ENCODE measurements at regions not wholly inside any gene's neighbourhood (a gene's known extent, or its start where the extent isn't known, plus 50 kb on each side); places are given as distances from the start of the nearest gene placed in this dataset.

GRCh38 chr3:74442683-74443082 lies 171.8 kb downstream of the CNTN3 start:
- Histone ChIP-seq H3K27me3 (replicated peaks; ENCODE audit: insufficient read depth) (no peaks in the 10 kb centered on the region), H3K27ac (no peak overlapping the region), H3K36me3 (no peaks in the 10 kb centered on the region), H3K4me1 (ENCODE audit: control insufficient read depth in 1 of 2, low read depth in 2 of 2) (no peaks in the 10 kb centered on the region), H3K4me3 (no peak overlapping the region), H3K9me3 (no peaks in the 10 kb centered on the region)
- no peak for ATAC-seq (ENCODE audit: insufficient number of reproducible peaks, low FRiP score, low read depth)
- TF ChIP-seq CTCF (IDR thresholded peaks at IDR 0.05) = no peak
- no peak for DNase-seq (ENCODE audit: low spot score)

GRCh38 chr3:74442068-74442467 lies 172.4 kb downstream of the CNTN3 start:
- Histone ChIP-seq H3K27me3 (replicated peaks; ENCODE audit: insufficient read depth) (no peaks in the 10 kb centered on the region), H3K4me3 (no peak overlapping the region), H3K9me3 (no peaks in the 10 kb centered on the region), H3K4me1 (ENCODE audit: control insufficient read depth in 1 of 2, low read depth in 2 of 2) (no peaks in the 10 kb centered on the region), H3K36me3 (no peaks in the 10 kb centered on the region), H3K27ac (no peak overlapping the region)
- ATAC-seq (ENCODE audit: insufficient number of reproducible peaks, low FRiP score, low read depth) = no peak
- DNase-seq (ENCODE audit: low spot score) = no peak
- TF ChIP-seq CTCF (IDR thresholded peaks at IDR 0.05) = no peak

- Histone ChIP-seq H3K4me3 (no peak overlapping the region), H3K27me3 (replicated peaks; ENCODE audit: insufficient read depth) (no peaks in the 10 kb centered on the region), H3K4me1 (ENCODE audit: control insufficient read depth in 1 of 2, low read depth in 2 of 2) (no peaks in the 10 kb centered on the region), H3K36me3 (no peaks in the 10 kb centered on the region), H3K9me3 (no peaks in the 10 kb centered on the region), H3K27ac (no peak overlapping the region)
- TF ChIP-seq CTCF (IDR thresholded peaks at IDR 0.05) = no peak
- DNase-seq (ENCODE audit: low spot score) = no peak
- no peak for ATAC-seq (ENCODE audit: insufficient number of reproducible peaks, low FRiP score, low read depth)
Observed at GRCh38 chr3:74436184-74436583, 178.3 kb downstream of the CNTN3 start.

- TF ChIP-seq CTCF (IDR thresholded peaks at IDR 0.05) = no peak
- no peaks in the 10 kb centered on the region for H3K4me1 ChIP-seq (ENCODE audit: control insufficient read depth in 1 of 2, low read depth in 2 of 2)
- H3K4me3 ChIP-seq = no peak overlapping the region
- H3K27ac ChIP-seq = no peak overlapping the region
- H3K9me3 ChIP-seq = no peaks in the 10 kb centered on the region
- no peaks in the 10 kb centered on the region for H3K27me3 ChIP-seq (replicated peaks; ENCODE audit: insufficient read depth)
- DNase-seq (ENCODE audit: low spot score) (no peak), ATAC-seq (ENCODE audit: insufficient number of reproducible peaks, low FRiP score, low read depth) (no peak)
- H3K36me3 ChIP-seq = no peaks in the 10 kb centered on the region
Observed at GRCh38 chr3:74435631-74436030, 178.8 kb downstream of the CNTN3 start.

- Histone ChIP-seq H3K4me3 (no peak overlapping the region), H3K9me3 (no peaks in the 10 kb centered on the region), H3K4me1 (ENCODE audit: control insufficient read depth in 1 of 2, low read depth in 2 of 2) (no peaks in the 10 kb centered on the region), H3K27ac (no peak overlapping the region), H3K36me3 (no peaks in the 10 kb centered on the region), H3K27me3 (replicated peaks; ENCODE audit: insufficient read depth) (no peaks in the 10 kb centered on the region)
- TF ChIP-seq CTCF (IDR thresholded peaks at IDR 0.05) = no peak
- DNase-seq (ENCODE audit: low spot score) (no peak), ATAC-seq (ENCODE audit: insufficient number of reproducible peaks, low FRiP score, low read depth) (no peak)
Observed at GRCh38 chr3:74434406-74434805, 180.1 kb downstream of the CNTN3 start.

Data from thoracic aorta (tissue), 2 donors.